ENCODE measurements at regions not wholly inside any gene's neighbourhood (a gene's known extent, or its start where the extent isn't known, plus 50 kb on each side); places are given as distances from the start of the nearest gene placed in this dataset.
A peak's percentile ranks its signal among the peaks of the same experiment; 100 is the strongest.

DNA sequence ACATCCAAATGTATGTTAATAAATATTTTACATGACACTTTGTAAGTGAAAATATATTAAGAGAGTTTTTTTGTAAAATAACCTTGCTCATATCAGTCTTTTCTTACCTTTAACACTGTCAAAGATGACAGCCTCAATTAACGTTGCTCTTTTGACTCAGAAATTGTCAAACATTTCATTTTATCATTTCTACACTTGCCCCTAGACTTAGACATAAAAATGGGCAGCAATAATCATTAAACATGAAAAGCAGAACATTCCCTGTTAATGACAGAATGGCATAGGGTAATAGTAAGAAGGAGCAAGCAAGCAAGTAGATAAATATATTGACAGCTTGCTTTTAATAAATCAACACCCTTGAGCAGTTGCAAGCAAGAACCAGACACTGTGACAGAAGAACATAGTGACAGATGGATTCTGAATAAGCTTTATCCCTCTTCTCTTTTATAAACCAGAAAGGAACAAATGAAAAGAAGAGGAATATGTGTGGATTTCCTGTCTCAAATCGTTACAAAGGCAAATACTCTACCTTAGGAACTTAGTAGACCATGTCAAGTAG is 796.0 kb upstream of the CHD1 start:
- Histone ChIP-seq H3K9me3 (no peaks in the 10 kb centered on the region), H3K27ac (no peak overlapping the region), H3K4me3 (no peak overlapping the region), H3K27me3 (no peaks in the 10 kb centered on the region), H3K4me1 (no peaks in the 10 kb centered on the region), H3K36me3 (no peaks in the 10 kb centered on the region)
- ATAC-seq (no peak), DNase-seq (no peak)
- TF ChIP-seq, protein P1, sequence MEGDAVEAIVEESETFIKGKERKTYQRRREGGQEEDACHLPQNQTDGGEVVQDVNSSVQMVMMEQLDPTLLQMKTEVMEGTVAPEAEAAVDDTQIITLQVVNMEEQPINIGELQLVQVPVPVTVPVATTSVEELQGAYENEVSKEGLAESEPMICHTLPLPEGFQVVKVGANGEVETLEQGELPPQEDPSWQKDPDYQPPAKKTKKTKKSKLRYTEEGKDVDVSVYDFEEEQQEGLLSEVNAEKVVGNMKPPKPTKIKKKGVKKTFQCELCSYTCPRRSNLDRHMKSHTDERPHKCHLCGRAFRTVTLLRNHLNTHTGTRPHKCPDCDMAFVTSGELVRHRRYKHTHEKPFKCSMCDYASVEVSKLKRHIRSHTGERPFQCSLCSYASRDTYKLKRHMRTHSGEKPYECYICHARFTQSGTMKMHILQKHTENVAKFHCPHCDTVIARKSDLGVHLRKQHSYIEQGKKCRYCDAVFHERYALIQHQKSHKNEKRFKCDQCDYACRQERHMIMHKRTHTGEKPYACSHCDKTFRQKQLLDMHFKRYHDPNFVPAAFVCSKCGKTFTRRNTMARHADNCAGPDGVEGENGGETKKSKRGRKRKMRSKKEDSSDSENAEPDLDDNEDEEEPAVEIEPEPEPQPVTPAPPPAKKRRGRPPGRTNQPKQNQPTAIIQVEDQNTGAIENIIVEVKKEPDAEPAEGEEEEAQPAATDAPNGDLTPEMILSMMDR (IDR thresholded peaks at IDR 0.05), result no peak
- intact Hi-C loops (cut with DNase I), result no loop called here

DNA sequence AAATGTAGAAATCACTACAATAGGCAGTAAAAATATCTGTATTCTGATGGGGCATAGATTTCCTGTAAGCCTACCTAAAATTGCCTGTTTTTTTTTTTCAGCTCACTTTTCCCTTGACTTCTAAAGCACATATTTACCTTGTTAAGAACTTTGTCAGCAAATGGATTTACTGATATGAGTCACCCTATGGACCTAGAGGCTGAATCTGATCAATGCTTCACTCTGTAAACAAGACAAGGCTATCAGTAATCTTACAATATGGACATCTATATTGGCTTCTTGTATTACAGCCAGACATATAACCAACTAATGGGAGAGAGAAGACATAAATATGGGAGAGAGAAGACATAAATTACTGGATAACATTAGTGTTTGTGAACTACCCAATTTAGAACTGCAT is 792.7 kb upstream of the CHD1 start:
- ATAC-seq, result no peak
- intact Hi-C loops (cut with DNase I), result no loop called here
- Histone ChIP-seq H3K4me1 (no peaks in the 10 kb centered on the region), H3K27ac (no peak overlapping the region), H3K27me3 (no peaks in the 10 kb centered on the region), H3K9me3 (no peaks in the 10 kb centered on the region), H3K4me3 (no peak overlapping the region), H3K36me3 (no peaks in the 10 kb centered on the region)
- no peak for DNase-seq
- TF ChIP-seq, protein P1 (IDR thresholded peaks at IDR 0.05), result no peak

DNA sequence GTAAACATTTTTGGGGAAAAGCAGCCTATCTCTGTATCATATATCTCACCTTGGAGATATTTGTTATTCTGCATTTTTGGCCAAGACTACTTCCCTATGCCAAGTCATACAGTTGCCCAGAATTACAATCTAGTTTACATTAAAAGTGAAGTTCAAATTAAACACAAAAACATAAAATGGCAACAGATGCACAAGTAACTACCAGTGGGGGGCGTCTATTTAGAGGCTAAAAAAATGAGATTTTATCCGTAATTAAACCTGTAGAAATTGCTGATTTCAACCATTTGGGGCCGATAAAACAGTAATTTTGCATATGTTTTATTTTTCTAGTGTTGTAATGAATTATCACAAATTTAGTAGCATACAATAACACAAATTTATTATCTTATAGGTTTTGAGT is 787.1 kb upstream of the CHD1 start:
- Histone ChIP-seq H3K27me3 (no peaks in the 10 kb centered on the region), H3K4me1 (no peaks in the 10 kb centered on the region), H3K9me3 (no peaks in the 10 kb centered on the region), H3K4me3 (no peak overlapping the region), H3K27ac (no peak overlapping the region), H3K36me3 (no peaks in the 10 kb centered on the region)
- TF ChIP-seq, protein P1 (IDR thresholded peaks at IDR 0.05), result no peak
- ATAC-seq (no peak), DNase-seq (no peak)
- intact Hi-C loops (cut with DNase I), result no loop called here

DNA sequence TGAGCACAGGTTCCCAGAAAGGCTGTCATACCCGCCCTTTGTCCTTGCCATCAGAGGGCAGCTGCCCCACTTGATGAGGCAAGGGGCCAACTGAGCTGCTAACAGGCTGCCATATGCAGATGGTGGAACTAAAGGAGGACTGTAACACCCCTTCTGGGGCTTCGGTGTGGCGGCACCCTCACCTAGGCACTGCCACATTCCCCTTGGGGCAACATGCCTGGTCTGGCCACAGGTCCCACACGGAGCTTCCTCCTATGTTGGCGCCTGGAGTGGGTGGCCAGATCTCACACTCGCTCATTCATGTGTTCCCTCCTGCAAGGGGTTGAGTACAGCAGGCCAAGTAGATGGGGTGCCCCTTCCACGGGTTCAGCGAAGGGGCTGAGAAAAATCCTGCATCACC is 777.4 kb upstream of the CHD1 start:
- H3K4me1 ChIP-seq, result no peaks in the 10 kb centered on the region
- DNase-seq (no peak), ATAC-seq (peak; percentile 40)
- no peak overlapping the region for H3K4me3 ChIP-seq
- intact Hi-C loops (cut with DNase I), result no loop called here
- no peaks in the 10 kb centered on the region for H3K36me3 ChIP-seq
- no peaks in the 10 kb centered on the region for H3K9me3 ChIP-seq
- H3K27ac ChIP-seq, result no peak overlapping the region
- H3K27me3 ChIP-seq, result no peaks in the 10 kb centered on the region
- TF ChIP-seq, protein P1 (IDR thresholded peaks at IDR 0.05), result no peak

DNA sequence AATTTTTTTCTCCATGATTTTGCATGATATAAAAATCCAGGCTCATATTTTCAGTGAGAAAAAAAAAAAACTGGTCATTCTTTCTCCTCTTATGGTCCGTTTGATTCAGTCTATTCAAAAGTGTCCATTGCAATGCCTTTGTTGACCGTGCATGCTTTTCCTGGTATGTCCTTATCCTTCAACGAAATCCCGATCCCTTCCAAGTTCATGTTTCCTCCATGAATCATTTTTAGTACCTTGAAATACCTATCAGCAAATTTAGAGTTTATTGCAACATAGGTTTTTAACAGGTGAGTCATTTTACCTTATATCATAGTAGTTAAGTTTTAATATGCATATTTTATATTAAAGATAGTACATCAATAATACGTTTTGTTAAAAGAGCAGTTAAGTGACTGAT is 773.8 kb upstream of the CHD1 start:
- Histone ChIP-seq H3K36me3 (no peaks in the 10 kb centered on the region), H3K9me3 (no peaks in the 10 kb centered on the region), H3K27ac (no peak overlapping the region), H3K4me1 (no peaks in the 10 kb centered on the region), H3K27me3 (no peaks in the 10 kb centered on the region), H3K4me3 (no peak overlapping the region)
- no peak for ATAC-seq
- DNase-seq, result no peak
- TF ChIP-seq, protein P1 (IDR thresholded peaks at IDR 0.05), result no peak
- intact Hi-C loops (cut with DNase I), result no loop called here

DNA sequence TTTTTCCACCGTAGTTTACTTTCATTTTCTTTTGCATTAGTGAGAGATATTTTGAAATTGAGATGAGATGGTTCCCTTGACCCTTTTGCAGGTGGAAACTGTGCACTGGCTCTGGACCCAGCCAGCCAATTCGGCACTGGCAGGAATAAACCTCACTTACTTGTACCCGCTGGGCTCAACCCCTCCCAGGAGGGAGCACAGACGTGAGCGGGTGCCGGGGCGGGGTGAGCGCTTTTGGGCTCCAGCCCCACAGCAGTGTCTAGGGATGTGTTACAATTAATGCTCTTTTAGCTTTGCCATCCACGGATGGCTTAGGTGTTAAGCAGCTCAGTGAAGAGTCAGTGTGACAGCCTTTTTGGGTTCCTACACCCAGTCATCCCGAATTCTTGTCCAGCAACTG is 766.1 kb upstream of the CHD1 start:
- intact Hi-C loops (cut with DNase I), result no loop called here
- peak; percentile 25 for ATAC-seq
- H3K4me1 ChIP-seq, result no peaks in the 10 kb centered on the region
- no peak overlapping the region for H3K27ac ChIP-seq
- no peaks in the 10 kb centered on the region for H3K9me3 ChIP-seq
- H3K36me3 ChIP-seq, result no peaks in the 10 kb centered on the region
- no peak overlapping the region for H3K4me3 ChIP-seq
- H3K27me3 ChIP-seq, result no peaks in the 10 kb centered on the region
- DNase-seq, result no peak
- TF ChIP-seq, protein P1 (IDR thresholded peaks at IDR 0.05), result no peak
